HG02970 (cell line): ENCODE measurements at regions not wholly inside any gene's neighbourhood (a gene's known extent, or its start where the extent isn't known, plus 50 kb on each side); places are given as distances from the start of the nearest gene placed in this dataset.

Source experiments
- ATAC-seq: cut with Tn5 transposase; IDR thresholded peaks from one replicate; pipeline ENCODE4 v1.9.1; 2021; ENCODE audit warnings: mild to moderate bottlenecking, moderate library complexity, moderate number of reproducible peaks; ENCODE audit not compliant: unreplicated experiment, low FRiP score

GRCh38 chr13:62659365-62659764 is 1243.7 kb upstream of the PCDH20 start:
- no peak for ATAC-seq

GRCh38 chr13:62653371-62653770 is 1237.7 kb upstream of the PCDH20 start:
- no peak for ATAC-seq

- peak; percentile 54 for ATAC-seq
These were observed 1228.3 kb upstream of the PCDH20 start for GRCh38 chr13:62643799-62644524.

- no peak for ATAC-seq
These were observed 1227.4 kb upstream of the PCDH20 start for GRCh38 chr13:62643007-62643483.

GRCh38 chr13:62635161-62635560 is 1219.5 kb upstream of the PCDH20 start:
- ATAC-seq, result no peak

- no peak for ATAC-seq
These were observed 1217.8 kb upstream of the PCDH20 start for GRCh38 chr13:62633448-62633847.

GRCh38 chr13:62631619-62632018 is 1216.0 kb upstream of the PCDH20 start:
- no peak for ATAC-seq

GRCh38 chr13:62631124-62631523 is 1215.5 kb upstream of the PCDH20 start:
- no peak for ATAC-seq

- ATAC-seq, result no peak
These were observed 1214.0 kb upstream of the PCDH20 start for GRCh38 chr13:62629618-62630017.

GRCh38 chr13:62627226-62627625 is 1211.6 kb upstream of the PCDH20 start:
- ATAC-seq, result no peak

GRCh38 chr13:62626771-62627170 is 1211.1 kb upstream of the PCDH20 start:
- no peak for ATAC-seq

GRCh38 chr13:62625214-62625881 is 1209.7 kb upstream of the PCDH20 start:
- ATAC-seq, result no peak

GRCh38 chr13:62613819-62614218 is 1198.2 kb upstream of the PCDH20 start:
- no peak for ATAC-seq

- ATAC-seq, result no peak
These were observed 1195.7 kb upstream of the PCDH20 start for GRCh38 chr13:62611343-62611742.

- no peak for ATAC-seq
These were observed 1183.1 kb upstream of the PCDH20 start for GRCh38 chr13:62598708-62599107.

GRCh38 chr13:62595976-62596375 is 1180.3 kb upstream of the PCDH20 start:
- no peak for ATAC-seq

GRCh38 chr13:62593804-62594203 is 1178.2 kb upstream of the PCDH20 start:
- no peak for ATAC-seq

- no peak for ATAC-seq
These were observed 1167.8 kb upstream of the PCDH20 start for GRCh38 chr13:62583466-62583865.

GRCh38 chr13:62578402-62578801 is 1162.8 kb upstream of the PCDH20 start:
- no peak for ATAC-seq

- ATAC-seq, result no peak
These were observed 1149.1 kb upstream of the PCDH20 start for GRCh38 chr13:62564770-62565169.

- no peak for ATAC-seq
These were observed 1147.6 kb upstream of the PCDH20 start for GRCh38 chr13:62563251-62563650.

GRCh38 chr13:62556978-62557377 is 1141.3 kb upstream of the PCDH20 start:
- ATAC-seq, result no peak
